PFSK-1 (cell line): ENCODE measurements at regions not wholly inside any gene's neighbourhood (a gene's known extent, or its start where the extent isn't known, plus 50 kb on each side); places are given as distances from the start of the nearest gene placed in this dataset.

Source experiments
- FOXP2 ChIP-seq: optimal IDR thresholded peaks from 2 replicates; pipeline ENCODE3; 2011; ENCODE audit warnings: borderline replicate concordance, control low read depth, inconsistent platforms; ENCODE audit not compliant: insufficient read depth; ENCODE audit errors: extremely low read length, extremely low read depth
- POLR2AphosphoS5 ChIP-seq: IDR thresholded peaks from 2 replicates; pipeline ENCODE4 v1.6.1; 2012; ENCODE audit warnings: low read depth, mild to moderate bottlenecking, control low read depth, low read length, moderate library complexity
- SIN3A ChIP-seq: IDR thresholded peaks from 2 replicates; pipeline ENCODE4 v1.6.1; 2012; ENCODE audit warnings: mild to moderate bottlenecking, low read length, moderate library complexity, borderline replicate concordance; ENCODE audit not compliant: insufficient read depth
- TAF1 ChIP-seq: IDR thresholded peaks from 2 replicates; pipeline ENCODE4 v1.6.1; 2012; ENCODE audit warnings: low read length, control low read depth, borderline replicate concordance; ENCODE audit not compliant: insufficient read depth
- TF ChIP-seq, protein P1 (sequence below), 2 experiments: IDR thresholded peaks; 2 replicates each; pipeline versions ENCODE4 v1.6.1 to v1.8.0; 2011 to 2012; ENCODE audit warnings: low read depth in 2 of 2, low read length in 2 of 2, control low read depth in 1 of 2, inconsistent platforms in 1 of 2, mild to moderate bottlenecking in 1 of 2, moderate library complexity in 1 of 2; ENCODE audit not compliant: insufficient read depth in 1 of 2

DNA sequence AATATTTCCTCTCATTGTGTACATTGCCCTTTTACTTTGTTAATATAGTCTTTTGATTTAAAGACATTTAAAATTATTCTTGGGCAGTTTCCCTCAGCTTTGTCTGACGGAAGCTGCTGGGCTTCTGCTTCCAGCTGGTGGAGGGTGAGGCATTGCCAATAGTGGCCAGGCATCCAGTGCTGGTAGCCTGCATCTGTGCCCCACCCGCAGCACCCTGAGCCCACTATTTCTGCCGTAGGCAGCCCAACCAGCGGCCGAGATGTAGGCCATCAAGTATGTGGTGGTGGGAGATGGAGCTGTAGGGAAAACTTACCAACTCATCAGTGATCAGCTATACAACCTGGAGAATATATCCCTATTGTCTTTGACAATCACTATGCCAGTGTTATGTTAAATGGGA lies 226.0 kb upstream of the SYNCRIP start:
- TF ChIP-seq FOXP2 (no peak), POLR2AphosphoS5 (no peak)

DNA sequence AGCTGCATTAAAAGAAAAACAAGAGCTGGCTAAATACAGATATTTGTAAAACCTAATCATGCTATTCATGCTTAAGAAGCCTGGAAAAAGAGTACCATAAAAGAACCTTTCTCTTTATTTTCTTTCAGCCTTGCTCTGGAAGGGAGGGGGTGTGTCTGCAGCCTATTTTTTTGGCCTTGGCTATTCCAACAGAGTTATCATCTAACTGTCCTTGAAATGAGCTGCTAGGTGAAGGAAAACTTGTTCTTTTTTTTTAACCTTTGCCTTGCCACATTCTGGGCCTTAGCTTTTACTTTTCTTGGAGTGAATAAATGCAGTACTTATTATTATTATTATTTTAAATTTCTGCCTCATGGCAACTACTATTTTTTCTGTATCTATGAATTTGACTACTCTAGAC lies 224.9 kb upstream of the SYNCRIP start:
- TF ChIP-seq SIN3A (no peak), FOXP2 (no peak), POLR2AphosphoS5 (no peak), TAF1 (no peak)
- TF ChIP-seq, protein P1, sequence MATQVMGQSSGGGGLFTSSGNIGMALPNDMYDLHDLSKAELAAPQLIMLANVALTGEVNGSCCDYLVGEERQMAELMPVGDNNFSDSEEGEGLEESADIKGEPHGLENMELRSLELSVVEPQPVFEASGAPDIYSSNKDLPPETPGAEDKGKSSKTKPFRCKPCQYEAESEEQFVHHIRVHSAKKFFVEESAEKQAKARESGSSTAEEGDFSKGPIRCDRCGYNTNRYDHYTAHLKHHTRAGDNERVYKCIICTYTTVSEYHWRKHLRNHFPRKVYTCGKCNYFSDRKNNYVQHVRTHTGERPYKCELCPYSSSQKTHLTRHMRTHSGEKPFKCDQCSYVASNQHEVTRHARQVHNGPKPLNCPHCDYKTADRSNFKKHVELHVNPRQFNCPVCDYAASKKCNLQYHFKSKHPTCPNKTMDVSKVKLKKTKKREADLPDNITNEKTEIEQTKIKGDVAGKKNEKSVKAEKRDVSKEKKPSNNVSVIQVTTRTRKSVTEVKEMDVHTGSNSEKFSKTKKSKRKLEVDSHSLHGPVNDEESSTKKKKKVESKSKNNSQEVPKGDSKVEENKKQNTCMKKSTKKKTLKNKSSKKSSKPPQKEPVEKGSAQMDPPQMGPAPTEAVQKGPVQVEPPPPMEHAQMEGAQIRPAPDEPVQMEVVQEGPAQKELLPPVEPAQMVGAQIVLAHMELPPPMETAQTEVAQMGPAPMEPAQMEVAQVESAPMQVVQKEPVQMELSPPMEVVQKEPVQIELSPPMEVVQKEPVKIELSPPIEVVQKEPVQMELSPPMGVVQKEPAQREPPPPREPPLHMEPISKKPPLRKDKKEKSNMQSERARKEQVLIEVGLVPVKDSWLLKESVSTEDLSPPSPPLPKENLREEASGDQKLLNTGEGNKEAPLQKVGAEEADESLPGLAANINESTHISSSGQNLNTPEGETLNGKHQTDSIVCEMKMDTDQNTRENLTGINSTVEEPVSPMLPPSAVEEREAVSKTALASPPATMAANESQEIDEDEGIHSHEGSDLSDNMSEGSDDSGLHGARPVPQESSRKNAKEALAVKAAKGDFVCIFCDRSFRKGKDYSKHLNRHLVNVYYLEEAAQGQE (IDR thresholded peaks at IDR 0.05; ENCODE audit: insufficient read depth in 1 of 2, low read depth in 2 of 2, low read length in 2 of 2), result no peak

DNA sequence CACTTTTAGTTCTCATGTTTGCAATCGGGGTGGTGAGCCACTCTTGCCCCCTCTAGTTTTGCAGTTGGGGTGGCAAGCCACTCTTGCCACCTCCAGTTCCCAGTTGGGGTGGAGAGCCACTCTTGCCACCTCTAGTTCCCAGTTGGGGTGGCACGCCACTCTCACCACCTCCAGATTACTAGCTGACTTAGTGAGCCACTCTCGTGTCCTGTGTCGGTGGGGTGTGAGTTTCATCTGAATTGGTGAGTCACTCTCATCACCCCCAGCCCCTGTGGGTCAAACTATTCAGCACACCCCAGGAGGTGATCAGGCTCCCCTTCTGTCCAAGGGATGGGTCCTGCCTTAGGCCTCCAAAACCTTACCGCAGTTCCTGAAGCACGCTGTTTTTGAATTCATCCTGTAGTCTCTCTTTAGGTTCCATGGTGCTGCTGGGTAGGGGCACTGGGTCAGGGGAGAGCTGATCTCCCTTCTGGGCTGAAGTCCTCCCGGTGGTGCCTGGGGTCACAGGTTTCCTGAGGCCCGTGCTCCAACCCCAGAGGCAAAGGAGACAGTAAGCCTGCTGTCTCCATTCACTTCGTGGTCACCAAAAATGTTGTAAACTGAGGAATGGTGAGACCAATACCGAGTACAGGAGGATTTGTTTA lies 224.2 kb upstream of the SYNCRIP start:
- no peak for TF ChIP-seq POLR2AphosphoS5
- TF ChIP-seq TAF1, result no peak
- no peak for TF ChIP-seq FOXP2

DNA sequence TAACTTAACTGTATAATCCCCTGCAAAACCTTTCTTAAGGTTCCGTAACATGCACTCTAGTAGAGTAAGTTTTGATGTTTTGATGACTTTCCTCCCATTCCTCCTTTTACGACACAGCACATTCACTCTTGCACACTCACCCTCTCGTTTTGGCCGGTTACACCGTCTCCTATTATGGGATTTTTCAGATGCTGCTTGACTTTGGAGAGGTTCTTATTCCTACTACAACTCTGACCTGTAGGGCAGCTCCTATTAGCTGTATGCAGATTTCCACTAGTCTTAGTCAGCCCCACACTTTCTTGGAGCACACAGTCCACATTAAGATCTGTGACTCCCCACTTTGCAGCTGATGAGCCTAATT lies 223.7 kb upstream of the SYNCRIP start:
- TF ChIP-seq TAF1 (no peak), POLR2AphosphoS5 (no peak), SIN3A (no peak), FOXP2 (no peak)
- TF ChIP-seq, protein P1 (IDR thresholded peaks at IDR 0.05; ENCODE audit: insufficient read depth in 1 of 2, low read depth in 2 of 2, low read length in 2 of 2), result no peak

DNA sequence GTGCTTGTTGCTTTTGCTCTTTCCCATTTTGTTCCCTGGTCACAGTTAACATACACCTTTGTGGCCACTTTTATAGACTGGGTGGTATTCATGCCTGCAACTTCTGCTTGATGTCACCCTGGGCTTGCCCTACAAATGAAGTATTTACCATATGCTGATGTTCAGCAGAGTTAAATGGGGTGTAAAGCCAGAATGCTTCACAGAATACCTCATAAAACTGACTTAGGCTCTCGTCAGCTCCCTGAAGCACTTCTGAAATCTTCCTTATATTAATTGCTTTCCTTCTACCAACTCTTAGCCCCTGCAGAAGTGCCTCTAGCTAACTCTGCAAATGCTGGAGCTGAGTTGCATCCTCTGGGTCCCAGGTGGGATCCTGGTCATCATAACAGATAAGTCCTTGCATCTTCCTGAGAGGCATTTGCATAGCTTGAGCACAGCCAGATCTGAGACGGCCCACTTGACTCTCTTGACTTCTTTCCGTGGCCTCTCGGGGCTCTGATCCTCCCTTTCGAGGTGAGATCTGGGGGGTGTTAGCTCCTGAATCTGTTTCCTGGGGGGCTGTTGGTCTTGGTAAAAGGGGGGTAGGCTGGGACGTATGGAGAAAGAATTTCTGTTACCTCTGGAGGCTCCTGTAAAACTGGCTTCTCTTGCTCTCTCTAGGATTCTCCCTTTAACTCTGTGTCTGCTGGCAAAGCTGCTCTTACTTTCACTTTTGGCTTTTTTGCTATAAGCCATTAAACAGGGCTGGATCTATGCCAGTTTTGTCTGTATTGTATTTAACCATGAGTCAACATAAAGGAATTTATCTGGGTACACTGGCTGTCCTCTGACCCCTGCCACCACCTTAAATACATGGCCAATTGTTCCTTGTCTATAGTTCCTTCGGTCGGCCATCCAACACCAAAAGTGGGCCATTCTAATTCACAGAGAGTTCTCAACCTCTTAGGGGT lies 223.0 kb upstream of the SYNCRIP start:
- TF ChIP-seq POLR2AphosphoS5 (no peak), TAF1 (no peak), SIN3A (no peak)
- TF ChIP-seq, protein P1 (IDR thresholded peaks at IDR 0.05; ENCODE audit: insufficient read depth in 1 of 2, low read depth in 2 of 2, low read length in 2 of 2), result no peak

DNA sequence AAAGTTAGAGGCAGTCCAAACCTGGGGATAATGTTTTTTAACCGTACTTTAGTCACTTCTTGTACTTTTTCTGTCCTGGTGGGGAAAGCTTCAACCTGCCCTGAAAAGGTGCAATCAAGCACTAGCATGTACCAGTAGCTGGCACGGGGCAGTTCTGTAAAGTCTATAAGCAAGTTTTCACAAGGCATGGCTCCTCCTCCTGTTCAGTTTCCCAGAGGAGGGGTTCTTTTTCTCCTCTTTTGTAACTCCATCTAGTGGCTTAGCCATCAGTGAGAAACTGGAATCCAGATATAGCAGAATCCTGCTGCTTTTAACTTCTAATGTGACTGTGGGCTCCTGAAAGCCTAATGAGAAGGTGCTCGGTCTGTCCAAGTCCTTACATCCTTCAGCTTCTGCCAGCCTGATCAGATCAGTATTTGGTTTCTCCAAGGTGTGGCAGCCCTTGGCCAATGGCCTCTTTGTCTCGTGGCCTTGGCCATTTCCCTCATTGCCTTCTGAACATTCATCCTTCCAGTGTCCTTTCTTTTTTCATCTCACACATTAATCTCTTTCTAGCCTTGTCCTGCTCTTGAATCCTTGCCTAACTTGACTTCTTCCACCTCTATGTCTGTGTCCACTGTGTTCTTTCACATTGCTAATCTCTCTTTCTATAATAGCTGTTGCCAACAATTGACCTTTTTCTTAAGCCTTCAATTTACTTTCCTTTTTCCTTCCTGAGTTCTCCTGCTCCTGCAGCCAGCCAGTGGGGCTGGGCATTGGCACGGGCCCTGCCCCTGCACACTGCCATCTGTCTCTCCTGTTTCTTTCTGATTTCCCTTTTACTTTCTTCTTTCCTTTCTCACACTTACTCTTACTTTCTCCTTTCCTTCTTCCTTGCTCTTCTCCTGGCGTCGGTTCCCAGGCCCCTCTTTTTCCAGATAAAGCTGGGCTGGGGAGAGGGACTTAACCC lies 222.0 kb upstream of the SYNCRIP start:
- no peak for TF ChIP-seq SIN3A
- no peak for TF ChIP-seq POLR2AphosphoS5
- TF ChIP-seq, protein P1 (IDR thresholded peaks at IDR 0.05; ENCODE audit: insufficient read depth in 1 of 2, low read depth in 2 of 2, low read length in 2 of 2), result no peak
- no peak for TF ChIP-seq FOXP2
- TF ChIP-seq TAF1, result no peak
